Trophoblast cell (in vitro differentiated cells and primary cell): ENCODE measurements at regions not wholly inside any gene's neighbourhood (a gene's known extent, or its start where the extent isn't known, plus 50 kb on each side); places are given as distances from the start of the nearest gene placed in this dataset.

Experiments used
- DNase-seq, 2 donors: peaks; one replicate each; pipeline ENCODE4 v3.0.0-alpha.2; 2016
- H2AFZ ChIP-seq: 2 replicates; pipeline ENCODE4 v1.6.1; 2013; ENCODE audit warnings: low read length, moderate library complexity, mild to moderate bottlenecking; ENCODE audit not compliant: insufficient read depth, poor library complexity
- H2AK5ac ChIP-seq: 2 replicates; pipeline ENCODE4 v1.6.1; 2013; ENCODE audit warnings: mild to moderate bottlenecking, low read length
- H2BK120ac ChIP-seq: 2 replicates; pipeline ENCODE4 v1.6.1; 2013; ENCODE audit warnings: low read length, mild to moderate bottlenecking, moderate library complexity; ENCODE audit not compliant: insufficient read depth, poor library complexity
- H2BK12ac ChIP-seq: 2 replicates; pipeline ENCODE4 v1.6.1; 2013; ENCODE audit warnings: mild to moderate bottlenecking, low read length, moderate library complexity
- H2BK5ac ChIP-seq: 2 replicates; pipeline ENCODE4 v1.6.1; 2013; ENCODE audit warnings: low read length, low read depth, moderate library complexity, mild to moderate bottlenecking; ENCODE audit not compliant: poor library complexity
- H3K14ac ChIP-seq: 2 replicates; pipeline ENCODE4 v1.6.1; 2013; ENCODE audit warnings: mild to moderate bottlenecking, low read length
- H3K18ac ChIP-seq: 2 replicates; pipeline ENCODE4 v1.6.1; 2013; ENCODE audit warnings: mild to moderate bottlenecking, low read length
- H3K23ac ChIP-seq: 2 replicates; pipeline ENCODE4 v1.6.1; 2013; ENCODE audit warnings: low read length
- H3K27ac ChIP-seq: 2 replicates; pipeline ENCODE4 v1.5.1; 2013; ENCODE audit warnings: low read depth, mild to moderate bottlenecking, inconsistent platforms, low read length, moderate library complexity
- H3K27me3 ChIP-seq: 2 replicates; pipeline ENCODE4 v1.6.1; 2013; ENCODE audit warnings: inconsistent platforms, mild to moderate bottlenecking, low read length, moderate library complexity; ENCODE audit not compliant: insufficient read depth
- H3K36me3 ChIP-seq, 2 experiments: 1 replicate in 1 of 2; 2 replicates in 1 of 2; pipeline ENCODE4 v1.6.1; 2013; ENCODE audit warnings: low read length in 2 of 2, mild to moderate bottlenecking in 2 of 2, moderate library complexity in 1 of 2; ENCODE audit not compliant: insufficient read depth in 2 of 2, control insufficient read depth in 1 of 2
- H3K4ac ChIP-seq: 2 replicates; pipeline ENCODE4 v1.6.1; 2013; ENCODE audit warnings: low read depth, mild to moderate bottlenecking, low read length, moderate library complexity
- H3K4me1 ChIP-seq, 2 experiments: 1 replicate in 1 of 2; 2 replicates in 1 of 2; pipeline ENCODE4 v1.6.1; 2013; ENCODE audit warnings: low read length in 2 of 2, mild to moderate bottlenecking in 2 of 2, moderate library complexity in 1 of 2; ENCODE audit not compliant: insufficient read depth in 2 of 2, control insufficient read depth in 1 of 2
- H3K4me2 ChIP-seq: 2 replicates; pipeline ENCODE4 v1.6.1; 2013; ENCODE audit warnings: inconsistent platforms, mild to moderate bottlenecking, low read length, moderate library complexity
- H3K4me3 ChIP-seq: 2 replicates; pipeline ENCODE4 v1.5.1; 2013; ENCODE audit warnings: mild to moderate bottlenecking, low read depth, low read length, inconsistent platforms
- H3K79me1 ChIP-seq: one replicate; pipeline ENCODE4 v1.6.1; 2013; ENCODE audit warnings: low read length
- H3K79me2 ChIP-seq: 2 replicates; pipeline ENCODE4 v1.6.1; 2013; ENCODE audit warnings: low read length, mild to moderate bottlenecking; ENCODE audit not compliant: control insufficient read depth, insufficient read depth, poor library complexity
- H3K9ac ChIP-seq: 2 replicates; pipeline ENCODE4 v1.6.1; 2013; ENCODE audit warnings: mild to moderate bottlenecking, low read length
- H3K9me3 ChIP-seq: 2 replicates; pipeline ENCODE4 v1.6.1; 2013; ENCODE audit warnings: low read depth, mild to moderate bottlenecking, control low read depth, inconsistent platforms, low read length; ENCODE audit not compliant: insufficient read depth
- H4K12ac ChIP-seq: 2 replicates; pipeline ENCODE4 v1.6.1; 2013; ENCODE audit warnings: low read depth, mild to moderate bottlenecking, low read length, moderate library complexity
- H4K8ac ChIP-seq: 2 replicates; pipeline ENCODE4 v1.6.1; 2013; ENCODE audit warnings: low read depth, mild to moderate bottlenecking, low read length, moderate library complexity
- H4K91ac ChIP-seq: one replicate; pipeline ENCODE4 v1.6.1; 2013; ENCODE audit warnings: low read depth, mild to moderate bottlenecking, low read length, moderate library complexity
- WGBS: extraction: QIAGEN DNeasy Blood & Tissue Kit; methylation state at CpG from one replicate; pipeline ENCODE4 v1.1.7; 2013; ENCODE audit warnings: missing lambda C conversion rate; ENCODE audit not compliant: insufficient read length, insufficient coverage; ENCODE audit errors: extremely low coverage; 5-methylcytosine and 5-hydroxymethylcytosine counted together

DNA sequence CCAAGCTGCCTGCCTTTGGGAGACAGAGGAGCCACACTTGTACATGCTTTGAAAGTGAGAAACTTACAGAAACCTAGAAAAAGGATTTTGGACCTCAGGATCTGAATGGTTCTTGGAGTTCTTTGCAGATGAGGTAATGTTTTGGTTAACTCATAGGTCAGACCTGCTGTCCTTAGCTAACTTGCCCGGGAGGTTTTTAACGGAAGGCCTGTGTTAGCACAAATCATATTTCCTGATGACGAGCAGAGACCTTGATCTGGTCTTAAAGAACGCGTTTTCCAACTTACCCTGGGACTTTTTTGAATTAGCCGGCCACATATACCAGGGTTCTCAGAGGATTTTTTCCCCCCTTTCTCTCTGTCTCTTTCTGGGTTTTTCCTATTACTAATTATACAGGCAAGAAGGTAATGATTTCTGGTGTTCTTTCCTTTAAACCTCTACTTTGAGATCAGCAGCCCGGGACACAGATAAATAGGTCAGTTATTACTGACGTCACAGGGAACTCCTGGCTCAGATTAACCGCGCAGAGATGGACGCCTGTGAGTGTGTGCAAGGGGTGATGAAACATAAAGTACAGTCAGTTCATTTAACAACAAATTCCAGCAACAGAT lies 101.7 kb upstream of the KLF6 start:
- H3K79me2 ChIP-seq: peaks cover 4% of the 10 kb centered on the region

GRCh38 chr10:3886191-3886590 lies 101.2 kb upstream of the KLF6 start:
- Histone ChIP-seq H3K27me3 (no peaks in the 10 kb centered on the region), H3K27ac (peak overlapping the region; percentile 99), H2BK12ac (no peak overlapping the region), H3K4ac (no peak overlapping the region), H3K18ac (no peak overlapping the region), H3K23ac (no peak overlapping the region), H3K4me2 (peak overlapping the region; percentile 40), H3K14ac (no peak overlapping the region), H2AK5ac (no peak overlapping the region), H2BK5ac (peak overlapping the region; percentile 80), H2BK120ac (peak overlapping the region; percentile 64), H4K12ac (no peak overlapping the region), H3K79me2 (peaks cover 4% of the 10 kb centered on the region), H3K4me1 (peaks cover 27 to 30% of the 10 kb centered on the region in 2 experiments), H3K79me1 (peaks cover 41% of the 10 kb centered on the region), H3K36me3 (no peaks in the 10 kb centered on the region), H3K9ac (no peak overlapping the region), H3K9me3 (no peaks in the 10 kb centered on the region), H3K4me3 (no peak overlapping the region), H4K91ac (peak overlapping the region; percentile 93), H2AFZ (no peak overlapping the region), H4K8ac (no peak overlapping the region)
- no CpG with 5 or more reads among the region's 14 CpGs for WGBS
- peak; percentile 54 to 63 for DNase-seq

More for the DNA sequence above, 101.7 kb upstream of the KLF6 start:
- Histone ChIP-seq H3K4ac (no peak overlapping the region), H3K9me3 (no peaks in the 10 kb centered on the region), H3K27me3 (no peaks in the 10 kb centered on the region), H3K9ac (no peak overlapping the region), H3K4me1 (peaks cover 26% of the 10 kb centered on the region in 2 experiments), H4K12ac (no peak overlapping the region), H2BK12ac (peak overlapping the region; percentile 74), H2BK120ac (peak overlapping the region; percentile 91), H3K4me2 (peak overlapping the region; percentile 23), H3K18ac (no peak overlapping the region), H2AFZ (no peak overlapping the region), H4K8ac (peak overlapping the region; percentile 67), H3K79me1 (peaks cover 43% of the 10 kb centered on the region), H3K14ac (peak overlapping the region; percentile 63), H2AK5ac (no peak overlapping the region), H3K27ac (peak overlapping the region; percentile 99), H4K91ac (peak overlapping the region; percentile 98), H2BK5ac (peak overlapping the region; percentile 96), H3K23ac (no peak overlapping the region), H3K4me3 (no peak overlapping the region), H3K36me3 (no peaks in the 10 kb centered on the region)
- no CpG with 5 or more reads among the region's 11 CpGs for WGBS
- peak; percentile 90 to 97 for DNase-seq

DNA sequence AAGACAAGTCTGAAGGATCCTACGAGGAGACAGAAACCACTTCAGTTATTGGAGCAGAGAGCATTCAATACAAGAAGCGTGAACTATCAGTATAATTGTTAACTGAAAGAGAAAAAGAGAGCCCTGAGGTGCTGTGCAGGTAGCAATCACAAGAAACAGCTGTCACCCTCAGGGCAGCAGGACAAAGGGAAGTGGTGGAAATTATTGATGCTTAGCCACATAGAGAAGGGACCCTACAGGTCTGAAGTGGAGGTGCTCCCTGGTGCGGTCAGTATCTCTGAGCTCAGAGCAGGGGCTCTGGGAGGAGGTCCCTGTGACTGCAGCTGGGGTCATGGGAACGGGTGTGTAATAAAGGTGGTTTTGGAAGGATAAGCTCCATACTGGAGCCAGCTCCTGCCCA lies 97.8 kb upstream of the KLF6 start:
- no CpG with 5 or more reads among the region's 4 CpGs for WGBS
- DNase-seq: peak; percentile 56 to 79
- H3K79me2 ChIP-seq: peaks cover 3% of the 10 kb centered on the region

GRCh38 chr10:3881622-3882021 lies 96.6 kb upstream of the KLF6 start:
- Histone ChIP-seq H3K79me1 (peaks cover 20% of the 10 kb centered on the region), H2BK12ac (no peak overlapping the region), H4K8ac (no peak overlapping the region), H2AK5ac (no peak overlapping the region), H2BK120ac (no peak overlapping the region), H3K23ac (no peak overlapping the region), H2AFZ (no peak overlapping the region), H2BK5ac (no peak overlapping the region), H3K14ac (no peak overlapping the region), H3K4me1 (peaks cover 14 to 21% of the 10 kb centered on the region in 2 experiments), H3K9ac (no peak overlapping the region), H3K27me3 (no peaks in the 10 kb centered on the region), H3K36me3 (no peaks in the 10 kb centered on the region), H3K79me2 (peaks cover 3% of the 10 kb centered on the region), H3K9me3 (no peaks in the 10 kb centered on the region), H4K91ac (peak overlapping the region; percentile 53), H4K12ac (no peak overlapping the region), H3K4ac (no peak overlapping the region), H3K27ac (no peak overlapping the region), H3K18ac (no peak overlapping the region), H3K4me3 (no peak overlapping the region), H3K4me2 (no peak overlapping the region)
- WGBS: no CpG with 5 or more reads among the region's 3 CpGs
- peak; percentile 94 to 97 for DNase-seq

More for the DNA sequence above, 97.8 kb upstream of the KLF6 start:
- Histone ChIP-seq H3K4me2 (no peak overlapping the region), H3K9ac (no peak overlapping the region), H3K4ac (no peak overlapping the region), H4K91ac (peak overlapping the region; percentile 32), H3K27me3 (no peaks in the 10 kb centered on the region), H3K18ac (no peak overlapping the region), H3K36me3 (no peaks in the 10 kb centered on the region), H2BK120ac (peak overlapping the region; percentile 70), H3K79me1 (peaks cover 27% of the 10 kb centered on the region), H2BK5ac (no peak overlapping the region), H2AK5ac (peak overlapping the region; percentile 11), H3K23ac (no peak overlapping the region), H4K12ac (no peak overlapping the region), H2BK12ac (peak overlapping the region; percentile 13), H3K14ac (peak overlapping the region; percentile 39), H3K4me3 (no peak overlapping the region), H3K4me1 (peaks cover 21 to 29% of the 10 kb centered on the region in 2 experiments), H3K9me3 (no peaks in the 10 kb centered on the region), H4K8ac (no peak overlapping the region), H2AFZ (no peak overlapping the region), H3K27ac (no peak overlapping the region)
